ENCODE measurements at regions not wholly inside any gene's neighbourhood (a gene's known extent, or its start where the extent isn't known, plus 50 kb on each side); places are given as distances from the start of the nearest gene placed in this dataset.

GRCh38 chr3:24981924-24982323 is 446.1 kb upstream of the RARB start:
- Histone ChIP-seq H3K36me3 (ENCODE audit: control insufficient read depth, insufficient read depth, low read length) (no peaks in the 10 kb centered on the region), H3K4me3 (ENCODE audit: low read depth, low read length) (no peak overlapping the region), H3K27me3 (ENCODE audit: control insufficient read depth, insufficient read depth, low read length) (no peaks in the 10 kb centered on the region)
- no peak for DNase-seq (ENCODE audit: low read depth)
- TF ChIP-seq, protein P1, sequence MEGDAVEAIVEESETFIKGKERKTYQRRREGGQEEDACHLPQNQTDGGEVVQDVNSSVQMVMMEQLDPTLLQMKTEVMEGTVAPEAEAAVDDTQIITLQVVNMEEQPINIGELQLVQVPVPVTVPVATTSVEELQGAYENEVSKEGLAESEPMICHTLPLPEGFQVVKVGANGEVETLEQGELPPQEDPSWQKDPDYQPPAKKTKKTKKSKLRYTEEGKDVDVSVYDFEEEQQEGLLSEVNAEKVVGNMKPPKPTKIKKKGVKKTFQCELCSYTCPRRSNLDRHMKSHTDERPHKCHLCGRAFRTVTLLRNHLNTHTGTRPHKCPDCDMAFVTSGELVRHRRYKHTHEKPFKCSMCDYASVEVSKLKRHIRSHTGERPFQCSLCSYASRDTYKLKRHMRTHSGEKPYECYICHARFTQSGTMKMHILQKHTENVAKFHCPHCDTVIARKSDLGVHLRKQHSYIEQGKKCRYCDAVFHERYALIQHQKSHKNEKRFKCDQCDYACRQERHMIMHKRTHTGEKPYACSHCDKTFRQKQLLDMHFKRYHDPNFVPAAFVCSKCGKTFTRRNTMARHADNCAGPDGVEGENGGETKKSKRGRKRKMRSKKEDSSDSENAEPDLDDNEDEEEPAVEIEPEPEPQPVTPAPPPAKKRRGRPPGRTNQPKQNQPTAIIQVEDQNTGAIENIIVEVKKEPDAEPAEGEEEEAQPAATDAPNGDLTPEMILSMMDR (IDR thresholded peaks at IDR 0.05; ENCODE audit: insufficient read depth, low read length, poor library complexity, severe bottlenecking) = no peak

- DNase-seq (ENCODE audit: low read depth) = no peak
- H3K36me3 ChIP-seq (ENCODE audit: control insufficient read depth, insufficient read depth, low read length) = no peaks in the 10 kb centered on the region
- TF ChIP-seq, protein P1 (IDR thresholded peaks at IDR 0.05; ENCODE audit: insufficient read depth, low read length, poor library complexity, severe bottlenecking) = no peak
Measured at GRCh38 chr3:24985668-24986067, 442.4 kb upstream of the RARB start.

GRCh38 chr3:24986612-24987011 is 441.5 kb upstream of the RARB start:
- no peaks in the 10 kb centered on the region for H3K27me3 ChIP-seq (ENCODE audit: control insufficient read depth, insufficient read depth, low read length)
- H3K4me3 ChIP-seq (ENCODE audit: low read depth, low read length) = no peak overlapping the region
- no peaks in the 10 kb centered on the region for H3K36me3 ChIP-seq (ENCODE audit: control insufficient read depth, insufficient read depth, low read length)
- TF ChIP-seq, protein P1 (IDR thresholded peaks at IDR 0.05; ENCODE audit: insufficient read depth, low read length, poor library complexity, severe bottlenecking) = no peak
- no peak for DNase-seq (ENCODE audit: low read depth)

More at GRCh38 chr3:24985668-24986067, 442.4 kb upstream of the RARB start:
- no peaks in the 10 kb centered on the region for H3K27me3 ChIP-seq (ENCODE audit: control insufficient read depth, insufficient read depth, low read length)
- H3K4me3 ChIP-seq (ENCODE audit: low read depth, low read length) = no peak overlapping the region

GRCh38 chr3:24999357-24999756 is 428.7 kb upstream of the RARB start:
- no peaks in the 10 kb centered on the region for H3K36me3 ChIP-seq (ENCODE audit: control insufficient read depth, insufficient read depth, low read length)
- H3K27me3 ChIP-seq (ENCODE audit: control insufficient read depth, insufficient read depth, low read length) = no peaks in the 10 kb centered on the region
- no peak overlapping the region for H3K4me3 ChIP-seq (ENCODE audit: low read depth, low read length)
- TF ChIP-seq, protein P1 (IDR thresholded peaks at IDR 0.05; ENCODE audit: insufficient read depth, low read length, poor library complexity, severe bottlenecking) = no peak
- DNase-seq (ENCODE audit: low read depth) = no peak

- no peaks in the 10 kb centered on the region for H3K27me3 ChIP-seq (ENCODE audit: control insufficient read depth, insufficient read depth, low read length)
- TF ChIP-seq, protein P1 (IDR thresholded peaks at IDR 0.05; ENCODE audit: insufficient read depth, low read length, poor library complexity, severe bottlenecking) = no peak
- H3K4me3 ChIP-seq (ENCODE audit: low read depth, low read length) = no peak overlapping the region
- no peaks in the 10 kb centered on the region for H3K36me3 ChIP-seq (ENCODE audit: control insufficient read depth, insufficient read depth, low read length)
- DNase-seq (ENCODE audit: low read depth) = no peak
Measured at GRCh38 chr3:25000971-25001591, 427.0 kb upstream of the RARB start.

GRCh38 chr3:25002052-25002451 is 426.0 kb upstream of the RARB start:
- Histone ChIP-seq H3K27me3 (ENCODE audit: control insufficient read depth, insufficient read depth, low read length) (no peaks in the 10 kb centered on the region), H3K4me3 (ENCODE audit: low read depth, low read length) (no peak overlapping the region), H3K36me3 (ENCODE audit: control insufficient read depth, insufficient read depth, low read length) (no peaks in the 10 kb centered on the region)
- no peak for DNase-seq (ENCODE audit: low read depth)
- TF ChIP-seq, protein P1 (IDR thresholded peaks at IDR 0.05; ENCODE audit: insufficient read depth, low read length, poor library complexity, severe bottlenecking) = no peak
